Right lobe of liver (tissue), 4 donors: ENCODE measurements at regions not wholly inside any gene's neighbourhood (a gene's known extent, or its start where the extent isn't known, plus 50 kb on each side); places are given as distances from the start of the nearest gene placed in this dataset.

ENCODE experiments used
- POLR2A ChIP-seq: fragments of 450-650 bp; IDR thresholded peaks from one replicate; pipeline ENCODE4 v1.6.1; 2017; ENCODE audit warnings: antibody characterized with exemption, mild to moderate bottlenecking
- TF ChIP-seq, protein P1 (sequence below), 4 donors: fragments of 200-600 bp in 3 of 4; fragments of 450-650 bp in 1 of 4; IDR thresholded peaks; one replicate each; pipeline versions ENCODE4 v1.5.1 to v1.8.0; 2016 to 2022; ENCODE audit warnings: antibody characterized with exemption in 4 of 4, mild to moderate bottlenecking in 2 of 4
- donor health status: DM: no; HTN: no; CAD: no.
- donor health status: DM: no; HTN: no; CAD: no.
- donor health status: DM: no; HTN: yes; CAD: no.

- TF ChIP-seq, protein P1, sequence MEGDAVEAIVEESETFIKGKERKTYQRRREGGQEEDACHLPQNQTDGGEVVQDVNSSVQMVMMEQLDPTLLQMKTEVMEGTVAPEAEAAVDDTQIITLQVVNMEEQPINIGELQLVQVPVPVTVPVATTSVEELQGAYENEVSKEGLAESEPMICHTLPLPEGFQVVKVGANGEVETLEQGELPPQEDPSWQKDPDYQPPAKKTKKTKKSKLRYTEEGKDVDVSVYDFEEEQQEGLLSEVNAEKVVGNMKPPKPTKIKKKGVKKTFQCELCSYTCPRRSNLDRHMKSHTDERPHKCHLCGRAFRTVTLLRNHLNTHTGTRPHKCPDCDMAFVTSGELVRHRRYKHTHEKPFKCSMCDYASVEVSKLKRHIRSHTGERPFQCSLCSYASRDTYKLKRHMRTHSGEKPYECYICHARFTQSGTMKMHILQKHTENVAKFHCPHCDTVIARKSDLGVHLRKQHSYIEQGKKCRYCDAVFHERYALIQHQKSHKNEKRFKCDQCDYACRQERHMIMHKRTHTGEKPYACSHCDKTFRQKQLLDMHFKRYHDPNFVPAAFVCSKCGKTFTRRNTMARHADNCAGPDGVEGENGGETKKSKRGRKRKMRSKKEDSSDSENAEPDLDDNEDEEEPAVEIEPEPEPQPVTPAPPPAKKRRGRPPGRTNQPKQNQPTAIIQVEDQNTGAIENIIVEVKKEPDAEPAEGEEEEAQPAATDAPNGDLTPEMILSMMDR (IDR thresholded peaks at IDR 0.05): no peak
- no peak for TF ChIP-seq POLR2A
Measured at GRCh38 chr5:103427326-103427725, 135.3 kb downstream of the NUDT12 start.
